KG1 (cell line): ENCODE measurements at regions not wholly inside any gene's neighbourhood (a gene's known extent, or its start where the extent isn't known, plus 50 kb on each side); places are given as distances from the start of the nearest gene placed in this dataset.

Source experiments
- DNase-seq: peaks from one replicate; lab custom pipeline; 2025; lab: John Stamatoyannopoulos, UW

- DNase-seq, result no peak
Observed at GRCh38 chr1:11414926-11415538, 63.9 kb upstream of the DISP3 start.

GRCh38 chr1:11417162-11417561 lies 61.8 kb upstream of the DISP3 start:
- DNase-seq, result no peak

GRCh38 chr1:11418056-11418455 lies 60.9 kb upstream of the DISP3 start:
- DNase-seq, result no peak

- no peak for DNase-seq
Observed at GRCh38 chr1:11421443-11421842, 57.5 kb upstream of the DISP3 start.

GRCh38 chr1:11422686-11423085 lies 56.3 kb upstream of the DISP3 start:
- DNase-seq, result no peak

- no peak for DNase-seq
Observed at GRCh38 chr1:11426617-11427016, 52.3 kb upstream of the DISP3 start.

- no peak for DNase-seq
Observed at GRCh38 chr1:11428789-11429188, 50.2 kb upstream of the DISP3 start.
